ENCODE measurements at regions not wholly inside any gene's neighbourhood (a gene's known extent, or its start where the extent isn't known, plus 50 kb on each side); places are given as distances from the start of the nearest gene placed in this dataset.

GRCh38 chr7:10239695-10240345 lies 733.9 kb upstream of the PHF14 start:
- TF ChIP-seq CTCF (IDR thresholded peaks at IDR 0.05; ENCODE audit: insufficient read depth, low read length, poor library complexity, severe bottlenecking) (no peak), EZH2phosphoT487 (conservative IDR thresholded peaks at IDR 0.05; ENCODE audit: low read length) (no peak)
